IMR-90 (cell line): ENCODE measurements at regions not wholly inside any gene's neighbourhood (a gene's known extent, or its start where the extent isn't known, plus 50 kb on each side); places are given as distances from the start of the nearest gene placed in this dataset.

Source experiments
- BHLHE40 ChIP-seq: fragments of 150-350 bp; IDR thresholded peaks from 2 replicates; pipeline ENCODE4 v1.6.1; 2016; ENCODE audit warnings: mild to moderate bottlenecking, low read depth, low read length
- CEBPB ChIP-seq: IDR thresholded peaks from 2 replicates; pipeline ENCODE4 v1.6.1; 2012; ENCODE audit warnings: low read depth, low read length, improper control_type of control experiment
- CHD1 ChIP-seq: IDR thresholded peaks from 2 replicates; pipeline ENCODE4 v1.6.1; 2012; ENCODE audit warnings: low read depth, low read length, improper control_type of control experiment
- CTCF ChIP-seq: conservative IDR thresholded peaks from 2 replicates; pipeline ENCODE4 v1.5.1; 2012; ENCODE audit warnings: mild to moderate bottlenecking, low read depth, low read length, improper control_type of control experiment
- ELK1 ChIP-seq: fragments of 150-350 bp; IDR thresholded peaks from 2 replicates; pipeline ENCODE4 v1.6.1; 2016; ENCODE audit warnings: low read depth, mild to moderate bottlenecking, low read length, moderate library complexity, borderline replicate concordance
- FOS ChIP-seq: fragments of 150-350 bp; IDR thresholded peaks from 2 replicates; pipeline ENCODE4 v1.6.1; 2016; ENCODE audit warnings: low read depth, low read length
- MAZ ChIP-seq: IDR thresholded peaks from 2 replicates; pipeline ENCODE4 v1.6.1; 2012; ENCODE audit warnings: low read depth, mild to moderate bottlenecking, low read length, improper control_type of control experiment, moderate library complexity, borderline replicate concordance
- MXI1 ChIP-seq: IDR thresholded peaks from 2 replicates; pipeline ENCODE4 v1.6.1; 2012; ENCODE audit warnings: low read depth, mild to moderate bottlenecking, low read length, moderate library complexity, borderline replicate concordance
- POLR2A ChIP-seq: IDR thresholded peaks from 2 replicates; pipeline ENCODE4 v1.6.1; 2012; ENCODE audit warnings: mild to moderate bottlenecking, low read depth, low read length
- RAD21 ChIP-seq: IDR thresholded peaks from 2 replicates; pipeline ENCODE4 v1.6.1; 2012; ENCODE audit warnings: low read length, improper control_type of control experiment
- RCOR1 ChIP-seq: IDR thresholded peaks from 2 replicates; pipeline ENCODE4 v1.6.1; 2012; ENCODE audit warnings: mild to moderate bottlenecking, low read length, improper control_type of control experiment; ENCODE audit not compliant: insufficient replicate concordance
- RFX5 ChIP-seq: IDR thresholded peaks from 2 replicates; pipeline ENCODE4 v1.8.0; 2012; ENCODE audit warnings: low read depth, mild to moderate bottlenecking, low read length, moderate library complexity
- SMC3 ChIP-seq: fragments of 150-350 bp; IDR thresholded peaks from 2 replicates; pipeline ENCODE4 v1.6.1; 2016; ENCODE audit warnings: low read depth, mild to moderate bottlenecking, antibody characterized with exemption, low read length, moderate library complexity
- USF2 ChIP-seq: fragments of 150-350 bp; IDR thresholded peaks from 2 replicates; pipeline ENCODE4 v1.6.1; 2017; ENCODE audit warnings: mild to moderate bottlenecking, antibody characterized with exemption, low read length, low read depth

- TF ChIP-seq USF2 (no peak), POLR2A (no peak), RAD21 (no peak), CTCF (no peak), BHLHE40 (no peak), ELK1 (no peak), RCOR1 (no peak), FOS (no peak), SMC3 (no peak), RFX5 (no peak), CHD1 (no peak), CEBPB (no peak), MAZ (no peak), MXI1 (no peak)
These were observed 684.7 kb downstream of the EPHA4 start for GRCh38 chr2:220887271-220887870.
